H1 (cell line): ENCODE measurements at regions not wholly inside any gene's neighbourhood (a gene's known extent, or its start where the extent isn't known, plus 50 kb on each side); places are given as distances from the start of the nearest gene placed in this dataset.

ENCODE experiments used
- CTCF ChIA-PET: fragments of 300-600 bp; sonication (Branson Sonifier 250); formaldehyde crosslinking; loops from one replicate; lab custom pipeline; 2021; ENCODE audit not compliant: partially characterized antibody; lab: Charles Lee
- POLR2A ChIA-PET: fragments of 300-600 bp; sonication (Branson Sonifier 250); formaldehyde crosslinking; loops from one replicate; lab custom pipeline; 2021; ENCODE audit warnings: inconsistent platforms; ENCODE audit not compliant: partially characterized antibody; lab: Charles Lee
- DNase-seq, 2 experiments: peaks; one replicate each; pipeline versions ENCODE4 v3.0.0 to v3.0.0-alpha.2; 2010 to 2022; ENCODE audit warnings: low spot score in 2 of 2, low read depth in 1 of 2, mixed read lengths in 1 of 2
- FAIRE-seq: peaks from 2 replicates; lab custom pipeline; 2011; peaks lifted over from hg19 to GRCh38; lab: Jason Lieb, UNC
- H2AFZ ChIP-seq: 2 replicates; pipeline ENCODE4 v1.8.1; 2012; ENCODE audit warnings: low read length, inconsistent platforms
- H2AK5ac ChIP-seq: 2 replicates; pipeline ENCODE4 v1.6.1; 2013; ENCODE audit warnings: low read depth, low read length
- H2BK120ac ChIP-seq: replicated peaks from 2 replicates; pipeline ENCODE3; 2013; ENCODE audit warnings: low read depth, low read length, inconsistent platforms
- H2BK12ac ChIP-seq: 2 replicates; pipeline ENCODE4 v1.6.1; 2013; ENCODE audit warnings: low read depth, low read length
- H2BK15ac ChIP-seq: 2 replicates; pipeline ENCODE4 v1.6.1; 2013; ENCODE audit warnings: low read length
- H2BK20ac ChIP-seq: 2 replicates; pipeline ENCODE4 v1.6.1; 2013; ENCODE audit warnings: low read length
- H2BK5ac ChIP-seq: 2 replicates; pipeline ENCODE4 v1.6.1; 2013; ENCODE audit warnings: low read depth, low read length
- H3K14ac ChIP-seq: 2 replicates; pipeline ENCODE4 v1.6.1; 2013; ENCODE audit warnings: inconsistent platforms; ENCODE audit not compliant: insufficient read length
- H3K18ac ChIP-seq: 2 replicates; pipeline ENCODE4 v1.6.1; 2013; ENCODE audit warnings: low read length; ENCODE audit errors: extremely low read depth
- H3K23ac ChIP-seq: 2 replicates; pipeline ENCODE4 v1.6.1; 2013; ENCODE audit warnings: inconsistent platforms; ENCODE audit not compliant: insufficient read length
- H3K23me2 ChIP-seq: 2 replicates; pipeline ENCODE4 v1.6.1; 2013; ENCODE audit warnings: low read depth, low read length
- H3K27ac ChIP-seq: 2 replicates; pipeline ENCODE4 v1.6.1; 2011; ENCODE audit warnings: low read depth, low read length, inconsistent platforms
- H3K27me3 ChIP-seq, 4 experiments: replicated peaks in 1 of 4; 1 replicate in 1 of 4; 2 replicates in 3 of 4; pipeline versions ENCODE4 v1.6.1 to v1.8.1; 2011 to 2013; ENCODE audit warnings: low read length in 3 of 4, mild to moderate bottlenecking in 3 of 4, inconsistent platforms in 2 of 4, mixed read lengths in 2 of 4, moderate library complexity in 1 of 4; ENCODE audit not compliant: control insufficient read depth in 3 of 4, insufficient read depth in 3 of 4; ENCODE audit errors: extremely low read depth in 1 of 4
- H3K36me3 ChIP-seq, 4 experiments: 2 replicates each; pipeline versions ENCODE4 v1.6.1 to v1.8.1; 2011 to 2013; ENCODE audit warnings: mild to moderate bottlenecking in 4 of 4, low read length in 3 of 4, moderate library complexity in 2 of 4, control low read depth in 1 of 4, inconsistent platforms in 1 of 4; ENCODE audit not compliant: insufficient read depth in 4 of 4, control insufficient read depth in 2 of 4
- H3K4ac ChIP-seq: replicated peaks from 2 replicates; pipeline ENCODE3; 2013; ENCODE audit warnings: low read length, low read depth, mixed read lengths, inconsistent platforms; ENCODE audit not compliant: insufficient read length
- H3K4me1 ChIP-seq, 4 experiments: replicated peaks in 1 of 4; 1 replicate in 1 of 4; 2 replicates in 3 of 4; pipeline versions ENCODE4 v1.6.1 to v1.8.1; 2011 to 2013; ENCODE audit warnings: low read length in 3 of 4, inconsistent platforms in 2 of 4, mixed read lengths in 1 of 4; ENCODE audit not compliant: insufficient read depth in 4 of 4, control insufficient read depth in 3 of 4
- H3K4me2 ChIP-seq, 2 experiments: 2 replicates each; pipeline versions ENCODE4 v1.6.1 to v1.8.1; 2011 to 2013; ENCODE audit warnings: low read depth in 2 of 2, low read length in 2 of 2, control low read depth in 1 of 2, inconsistent platforms in 1 of 2, mild to moderate bottlenecking in 1 of 2; ENCODE audit not compliant: insufficient read depth in 1 of 2
- H3K4me3 ChIP-seq, 4 experiments: fragments of 200-600, 300-600 bp in 1 of 4; sonication (generic), shearing (Covaris generic), sonication (Bioruptor Twin) in 1 of 4; 2 replicates each; pipeline versions ENCODE4 v1.5.1 to v1.8.1; 2011 to 2016; ENCODE audit warnings: low read length in 4 of 4, low read depth in 3 of 4, control low read depth in 2 of 4, inconsistent platforms in 2 of 4, mild to moderate bottlenecking in 2 of 4, mixed read lengths in 1 of 4, moderate library complexity in 1 of 4; ENCODE audit not compliant: insufficient read depth in 2 of 4; ENCODE audit errors: extremely low read depth in 1 of 4
- H3K56ac ChIP-seq: replicated peaks from 2 replicates; pipeline ENCODE3; 2013; ENCODE audit warnings: low read depth, mild to moderate bottlenecking, mixed read lengths, low read length, inconsistent platforms; ENCODE audit not compliant: insufficient read length
- H3K79me1 ChIP-seq: 2 replicates; pipeline ENCODE4 v1.6.1; 2013; ENCODE audit warnings: low read depth, low read length, control low read depth
- H3K79me2 ChIP-seq, 2 experiments: 2 replicates each; pipeline versions ENCODE4 v1.6.1 to v1.8.1; 2012 to 2013; ENCODE audit warnings: low read length in 2 of 2, mild to moderate bottlenecking in 2 of 2, inconsistent platforms in 1 of 2; ENCODE audit not compliant: insufficient read depth in 2 of 2, control insufficient read depth in 1 of 2
- H3K9ac ChIP-seq, 4 experiments: replicated peaks in 1 of 4; 1 replicate in 1 of 4; 2 replicates in 3 of 4; pipeline versions ENCODE4 v1.6.1 to v1.8.1; 2011 to 2013; ENCODE audit warnings: low read depth in 3 of 4, low read length in 3 of 4, control low read depth in 2 of 4, mild to moderate bottlenecking in 2 of 4, moderate library complexity in 2 of 4, inconsistent platforms in 1 of 4; ENCODE audit errors: extremely low read depth in 1 of 4
- H3K9me3 ChIP-seq, 2 experiments: 2 replicates each; pipeline versions ENCODE4 v1.6.1 to v1.8.1; 2012 to 2013; ENCODE audit warnings: mild to moderate bottlenecking in 2 of 2, moderate library complexity in 2 of 2, control low read depth in 1 of 2, inconsistent platforms in 1 of 2, low read depth in 1 of 2, low read length in 1 of 2, mixed read lengths in 1 of 2; ENCODE audit not compliant: insufficient read depth in 2 of 2
- H4K20me1 ChIP-seq, 2 experiments: replicated peaks in 1 of 2; 2 replicates each; pipeline versions ENCODE3 to v1.8.1; 2011 to 2013; ENCODE audit warnings: inconsistent platforms in 2 of 2, low read length in 2 of 2, mild to moderate bottlenecking in 1 of 2; ENCODE audit not compliant: insufficient read depth in 2 of 2, control insufficient read depth in 1 of 2
- H4K5ac ChIP-seq: 2 replicates; pipeline ENCODE4 v1.6.1; 2013; ENCODE audit warnings: low read length, low read depth, mixed read lengths, inconsistent platforms; ENCODE audit not compliant: insufficient read length
- H4K8ac ChIP-seq: 2 replicates; pipeline ENCODE4 v1.8.0; 2013; ENCODE audit warnings: mild to moderate bottlenecking, moderate library complexity, low read length, inconsistent platforms; ENCODE audit not compliant: insufficient read depth; ENCODE audit errors: extremely low read depth
- H4K91ac ChIP-seq: replicated peaks from 2 replicates; pipeline ENCODE3; 2013; ENCODE audit warnings: low read length, mixed read lengths, inconsistent platforms; ENCODE audit not compliant: insufficient read length
- YY1 ChIP-seq: IDR thresholded peaks from 2 replicates; pipeline ENCODE4 v1.6.1; 2011; ENCODE audit warnings: low read depth, mild to moderate bottlenecking, low read length
- WGBS, 2 experiments: shearing (Covaris generic) in 1 of 2; methylation state at CpG; one replicate each; pipeline versions ENCODE4 v1.1.6 to v1.1.7; 2013 to 2015; ENCODE audit warnings: low lambda C conversion rate in 2 of 2, mixed read lengths in 2 of 2, inconsistent platforms in 1 of 2, low coverage in 1 of 2, missing lambda C conversion rate in 1 of 2; ENCODE audit not compliant: insufficient replicate concordance in 2 of 2, insufficient coverage in 1 of 2, insufficient read length in 1 of 2; ENCODE audit errors: extremely low coverage in 1 of 2, missing lambda C conversion rate in 1 of 2; 5-methylcytosine and 5-hydroxymethylcytosine counted together

DNA sequence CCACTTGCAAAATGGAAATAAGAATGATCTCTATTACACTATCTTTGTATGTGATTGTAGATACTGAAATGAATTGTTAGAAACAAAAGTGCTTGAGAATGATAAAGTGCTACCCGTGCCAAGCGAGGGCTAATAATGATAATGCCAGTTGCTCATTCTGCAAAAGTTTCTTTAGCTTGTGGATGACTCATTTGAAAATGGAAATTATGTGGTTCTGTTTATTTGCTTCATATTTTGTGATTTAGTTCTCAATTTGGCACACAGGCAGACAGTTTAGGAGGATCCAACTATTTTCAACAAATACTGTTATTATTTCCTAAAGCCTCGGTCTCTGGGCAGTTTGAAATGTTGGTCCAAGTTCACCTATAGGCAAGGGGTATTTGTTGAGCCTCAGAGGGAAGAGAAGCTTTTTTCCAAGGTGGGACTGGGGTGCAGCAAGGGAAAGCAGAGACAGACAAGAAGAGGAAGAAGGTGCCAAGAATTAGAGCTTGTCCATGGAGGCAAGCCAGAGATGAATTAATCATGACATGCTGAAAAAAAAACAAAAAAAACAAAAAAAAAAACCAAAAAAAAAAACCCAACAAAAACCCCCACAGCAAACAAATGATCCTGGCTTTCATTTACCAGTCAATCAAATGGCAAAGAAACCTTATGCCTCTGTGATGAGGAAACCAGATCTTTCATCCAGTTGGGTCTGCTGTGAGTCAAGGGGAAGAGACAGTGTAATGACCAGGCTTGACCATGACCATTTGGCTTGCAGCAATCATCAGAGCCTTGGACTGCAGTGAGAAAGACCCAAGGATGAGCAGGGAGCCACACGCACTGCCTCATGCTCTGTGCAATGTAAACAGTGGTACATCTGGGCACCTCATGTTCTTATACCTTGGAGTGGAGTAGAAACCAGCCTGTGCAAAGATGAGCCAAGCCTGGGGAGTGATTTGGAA is 285.0 kb upstream of the HABP2 start:
- Histone ChIP-seq H2BK120ac (no peak overlapping the region), H3K4me2 (no peak overlapping the region), H2BK15ac (no peak overlapping the region), H3K18ac (no peak overlapping the region), H3K4me1 (peaks cover 0 to 10% (median 5%) of the 10 kb centered on the region in 4 experiments; a peak in 6 of 7 replicates), H2BK12ac (no peak overlapping the region), H3K36me3 (no peaks in the 10 kb centered on the region), H2AFZ (no peak overlapping the region), H2AK5ac (no peak overlapping the region), H4K20me1 (no peaks in the 10 kb centered on the region), H3K9ac (no peak overlapping the region), H3K56ac (no peak overlapping the region), H3K4me3 (no peak overlapping the region), H3K4ac (no peak overlapping the region), H3K14ac (no peak overlapping the region), H3K27me3 (no peaks in the 10 kb centered on the region; a peak in 2 of 7 replicates), H3K9me3 (no peaks in the 10 kb centered on the region), H3K23me2 (no peaks in the 10 kb centered on the region), H2BK5ac (no peak overlapping the region), H3K23ac (no peak overlapping the region), H4K8ac (no peak overlapping the region), H3K27ac (no peak overlapping the region), H2BK20ac (no peak overlapping the region), H4K5ac (no peak overlapping the region), H4K91ac (no peak overlapping the region), H3K79me2 (no peaks in the 10 kb centered on the region), H3K79me1 (no peaks in the 10 kb centered on the region)
- CTCF ChIA-PET, result interaction anchor here (0.9 to 1.4 kb wide), 3 partner anchors 17 to 137 kb away, joined by 3 to 4 read pairs (median 4); no protein-coding TSS in a partner anchor
- POLR2A ChIA-PET, result no interaction called here
- no peak for FAIRE-seq
- DNase-seq, result no peak
- 90% methylated on average over 4 of the region's 4 CpGs; no CpG with 5 or more reads in 1 of the 2 experiments for WGBS, 2 experiments
- no peak for TF ChIP-seq YY1
